K562 (cell line): ENCODE measurements at regions not wholly inside any gene's neighbourhood (a gene's known extent, or its start where the extent isn't known, plus 50 kb on each side); places are given as distances from the start of the nearest gene placed in this dataset.

ENCODE experiments used
- CAMTA2 ChIP-seq: fragments of 250-450 bp; sonication (Bioruptor Pico); conservative IDR thresholded peaks from 2 replicates; pipeline ENCODE4 v1.5.1; 2022
- CHD2 ChIP-seq: IDR thresholded peaks from 2 replicates; pipeline ENCODE4 v1.6.1; 2011; ENCODE audit warnings: low read depth, low read length
- CHD4 ChIP-seq: fragments of 200-600 bp; sonication (generic); IDR thresholded peaks from 3 replicates; pipeline ENCODE4 v1.6.1; 2012; ENCODE audit warnings: low read depth, mild to moderate bottlenecking, mixed read lengths, low read length, inconsistent platforms; ENCODE audit not compliant: insufficient read depth, insufficient replicate concordance, poor library complexity, severe bottlenecking
- CREB1 ChIP-seq, 2 experiments: sonication (generic) in 1 of 2; formaldehyde crosslinking in 1 of 2; IDR thresholded peaks; 2 replicates each; pipeline versions ENCODE4 v1.6.1 to v1.8.0; 2012 to 2022; ENCODE audit warnings: inconsistent platforms in 1 of 2, mild to moderate bottlenecking in 1 of 2, missing genetic modification reagents in 1 of 2, moderate library complexity in 1 of 2
- ELF1 ChIP-seq: fragments of 200-800 bp; sonication (Bioruptor generic); IDR thresholded peaks from 2 replicates; pipeline ENCODE4 v1.6.1; 2016; ENCODE audit warnings: missing genetic modification characterization, missing compliant biosample characterization
- EP300 ChIP-seq: IDR thresholded peaks from 2 replicates; pipeline ENCODE4 v1.6.1; 2012; ENCODE audit warnings: low read length, improper control_type of control experiment
- HOXB6 ChIP-seq: fragments of 250-450 bp; sonication (Bioruptor Pico); IDR thresholded peaks from 2 replicates; pipeline ENCODE4 v1.5.1; 2022; ENCODE audit warnings: mild to moderate bottlenecking, borderline replicate concordance
- MAFF ChIP-seq: IDR thresholded peaks from 2 replicates; pipeline ENCODE4 v1.6.1; 2012; ENCODE audit warnings: low read length, improper control_type of control experiment
- NR2C2 ChIP-seq, 2 experiments: fragments of 200-800 bp in 1 of 2; sonication (Bioruptor generic) in 1 of 2; sonication (generic) in 1 of 2; formaldehyde crosslinking in 1 of 2; IDR thresholded peaks; 2 replicates each; pipeline versions ENCODE4 v1.6.1 to v1.8.0; 2016 to 2022; ENCODE audit warnings: mild to moderate bottlenecking in 1 of 2, missing compliant biosample characterization in 1 of 2, missing genetic modification characterization in 1 of 2, missing genetic modification reagents in 1 of 2
- POLR2A ChIP-seq: fragments of 450-650 bp; conservative IDR thresholded peaks from 2 replicates; pipeline ENCODE4 v1.6.1; 2016
- TF ChIP-seq, protein P1 (sequence below): fragments of 450-650 bp; IDR thresholded peaks from one replicate; pipeline ENCODE4 v1.6.1; 2018; ENCODE audit warnings: mild to moderate bottlenecking, moderate library complexity; ENCODE audit not compliant: partially characterized antibody
- TF ChIP-seq, protein P2 (sequence below), 3 experiments: IDR thresholded peaks in 2 of 3; conservative IDR thresholded peaks in 1 of 3; 2 replicates each; pipeline ENCODE4 v1.5.1; 2011 to 2012; ENCODE audit warnings: low read length in 3 of 3, mild to moderate bottlenecking in 3 of 3, control low read depth in 2 of 3, improper control_type of control experiment in 1 of 3, inconsistent platforms in 1 of 3, low read depth in 1 of 3, mixed read lengths in 1 of 3, moderate library complexity in 1 of 3; ENCODE audit not compliant: insufficient read depth in 2 of 3
- TF ChIP-seq, protein P3 (sequence below): sonication (generic); formaldehyde crosslinking; IDR thresholded peaks from 2 replicates; pipeline ENCODE4 v1.9.0; 2022; ENCODE audit warnings: mild to moderate bottlenecking, missing genetic modification reagents
- TF ChIP-seq, protein P4 (sequence below): sonication (generic); formaldehyde crosslinking; IDR thresholded peaks from 2 replicates; pipeline ENCODE4 v1.8.1; 2022; ENCODE audit warnings: missing genetic modification reagents

DNA sequence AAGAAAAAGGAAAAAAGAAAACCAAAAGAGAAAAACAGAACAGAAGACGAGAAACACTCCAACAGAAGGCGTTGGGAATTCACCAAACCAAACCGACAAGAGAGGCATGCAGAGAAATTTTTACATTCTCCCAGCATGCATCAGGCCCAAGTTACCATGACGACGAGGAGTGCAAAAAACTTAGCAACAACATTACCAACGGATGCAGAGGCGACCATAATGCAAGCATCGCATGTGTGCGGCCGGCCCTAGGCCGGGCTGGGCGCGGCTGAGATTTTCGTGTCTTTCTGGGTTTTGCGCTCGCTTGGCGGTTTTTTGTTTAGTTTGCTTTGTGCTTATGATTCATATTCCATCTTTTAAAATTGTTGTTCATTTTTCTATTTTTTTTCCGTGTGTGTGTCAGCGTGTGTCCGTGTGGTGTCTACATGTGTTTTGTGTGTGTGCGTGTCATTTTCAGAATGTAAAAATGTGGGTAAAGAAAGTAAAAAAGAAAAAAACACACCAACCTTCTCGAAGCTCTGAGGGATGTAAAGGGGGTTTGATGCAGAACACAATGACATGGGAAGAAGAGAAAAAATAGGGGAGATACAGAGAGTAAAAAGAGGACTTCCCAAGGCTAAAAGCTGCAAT, 84.9 kb downstream of the PTPRS start:
- TF ChIP-seq CAMTA2 (no peak), NR2C2 (CRISPR knock-in tag; IDR thresholded peaks at IDR 0.05) (no peak), NR2C2 (tag; IDR thresholded peaks at IDR 0.05) (no peak), EP300 (no peak), MAFF (no peak), CHD2 (no peak), ELF1 (tag) (no peak), POLR2A (no peak), CREB1 (IDR thresholded peaks at IDR 0.05) (no peak), CREB1 (CRISPR knock-in tag; IDR thresholded peaks at IDR 0.05) (no peak), CHD4 (no peak), HOXB6 (CRISPR knock-in tag) (no peak)
- TF ChIP-seq, protein P1, sequence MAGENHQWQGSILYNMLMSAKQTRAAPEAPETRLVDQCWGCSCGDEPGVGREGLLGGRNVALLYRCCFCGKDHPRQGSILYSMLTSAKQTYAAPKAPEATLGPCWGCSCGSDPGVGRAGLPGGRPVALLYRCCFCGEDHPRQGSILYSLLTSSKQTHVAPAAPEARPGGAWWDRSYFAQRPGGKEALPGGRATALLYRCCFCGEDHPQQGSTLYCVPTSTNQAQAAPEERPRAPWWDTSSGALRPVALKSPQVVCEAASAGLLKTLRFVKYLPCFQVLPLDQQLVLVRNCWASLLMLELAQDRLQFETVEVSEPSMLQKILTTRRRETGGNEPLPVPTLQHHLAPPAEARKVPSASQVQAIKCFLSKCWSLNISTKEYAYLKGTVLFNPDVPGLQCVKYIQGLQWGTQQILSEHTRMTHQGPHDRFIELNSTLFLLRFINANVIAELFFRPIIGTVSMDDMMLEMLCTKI = no peak
- TF ChIP-seq, protein P2, sequence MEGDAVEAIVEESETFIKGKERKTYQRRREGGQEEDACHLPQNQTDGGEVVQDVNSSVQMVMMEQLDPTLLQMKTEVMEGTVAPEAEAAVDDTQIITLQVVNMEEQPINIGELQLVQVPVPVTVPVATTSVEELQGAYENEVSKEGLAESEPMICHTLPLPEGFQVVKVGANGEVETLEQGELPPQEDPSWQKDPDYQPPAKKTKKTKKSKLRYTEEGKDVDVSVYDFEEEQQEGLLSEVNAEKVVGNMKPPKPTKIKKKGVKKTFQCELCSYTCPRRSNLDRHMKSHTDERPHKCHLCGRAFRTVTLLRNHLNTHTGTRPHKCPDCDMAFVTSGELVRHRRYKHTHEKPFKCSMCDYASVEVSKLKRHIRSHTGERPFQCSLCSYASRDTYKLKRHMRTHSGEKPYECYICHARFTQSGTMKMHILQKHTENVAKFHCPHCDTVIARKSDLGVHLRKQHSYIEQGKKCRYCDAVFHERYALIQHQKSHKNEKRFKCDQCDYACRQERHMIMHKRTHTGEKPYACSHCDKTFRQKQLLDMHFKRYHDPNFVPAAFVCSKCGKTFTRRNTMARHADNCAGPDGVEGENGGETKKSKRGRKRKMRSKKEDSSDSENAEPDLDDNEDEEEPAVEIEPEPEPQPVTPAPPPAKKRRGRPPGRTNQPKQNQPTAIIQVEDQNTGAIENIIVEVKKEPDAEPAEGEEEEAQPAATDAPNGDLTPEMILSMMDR (IDR thresholded peaks at IDR 0.05 in 2 of 3, conservative IDR thresholded peaks at IDR 0.05 in 1 of 3; ENCODE audit: insufficient read depth in 2 of 3, low read depth in 1 of 3, low read length in 3 of 3) = no peak
- TF ChIP-seq, protein P3, sequence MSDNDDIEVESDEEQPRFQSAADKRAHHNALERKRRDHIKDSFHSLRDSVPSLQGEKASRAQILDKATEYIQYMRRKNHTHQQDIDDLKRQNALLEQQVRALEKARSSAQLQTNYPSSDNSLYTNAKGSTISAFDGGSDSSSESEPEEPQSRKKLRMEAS (CRISPR knock-in tag) = no peak
- TF ChIP-seq, protein P4, sequence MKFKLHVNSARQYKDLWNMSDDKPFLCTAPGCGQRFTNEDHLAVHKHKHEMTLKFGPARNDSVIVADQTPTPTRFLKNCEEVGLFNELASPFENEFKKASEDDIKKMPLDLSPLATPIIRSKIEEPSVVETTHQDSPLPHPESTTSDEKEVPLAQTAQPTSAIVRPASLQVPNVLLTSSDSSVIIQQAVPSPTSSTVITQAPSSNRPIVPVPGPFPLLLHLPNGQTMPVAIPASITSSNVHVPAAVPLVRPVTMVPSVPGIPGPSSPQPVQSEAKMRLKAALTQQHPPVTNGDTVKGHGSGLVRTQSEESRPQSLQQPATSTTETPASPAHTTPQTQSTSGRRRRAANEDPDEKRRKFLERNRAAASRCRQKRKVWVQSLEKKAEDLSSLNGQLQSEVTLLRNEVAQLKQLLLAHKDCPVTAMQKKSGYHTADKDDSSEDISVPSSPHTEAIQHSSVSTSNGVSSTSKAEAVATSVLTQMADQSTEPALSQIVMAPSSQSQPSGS (CRISPR knock-in tag) = no peak
